WTC11 (cell line): ENCODE measurements at regions not wholly inside any gene's neighbourhood (a gene's known extent, or its start where the extent isn't known, plus 50 kb on each side); places are given as distances from the start of the nearest gene placed in this dataset.

Experiments used
- ATAC-seq: fragments of 200-7000 bp; cut with Tn5 transposase; 2 replicates; pipeline ENCODE4 v1.10.0; 2021; ENCODE audit warnings: mild to moderate bottlenecking, moderate library complexity
- CTCF ChIA-PET: fragments of 300-600 bp; sonication (Branson Sonifier 250); formaldehyde crosslinking; loops from one replicate; lab custom pipeline; 2021; ENCODE audit warnings: antibody characterized with exemption; lab: Charles Lee
- POLR2A ChIA-PET: fragments of 350-600 bp; sonication (Branson Sonifier 250); formaldehyde crosslinking; loops from one replicate; lab custom pipeline; 2021; ENCODE audit warnings: antibody characterized with exemption; lab: Charles Lee
- DNase-seq: peaks from one replicate; pipeline ENCODE4 v3.0.0; 2021; ENCODE audit warnings: low spot score
- H3K27ac Mint-ChIP-seq: 2 replicates; pipeline ENCODE4 v1.8.0; 2021; ENCODE audit warnings: mixed read lengths
- H3K27me3 Mint-ChIP-seq: 2 replicates; pipeline ENCODE4 v1.8.0; 2021; ENCODE audit warnings: low read depth, mild to moderate bottlenecking, moderate library complexity, mixed read lengths
- H3K36me3 Mint-ChIP-seq: 2 replicates; pipeline ENCODE4 v1.8.0; 2021; ENCODE audit warnings: mixed read lengths
- H3K4me1 Mint-ChIP-seq: 2 replicates; pipeline ENCODE4 v1.8.0; 2022; ENCODE audit warnings: mixed read lengths
- H3K4me3 Mint-ChIP-seq: 2 replicates; pipeline ENCODE4 v1.8.0; 2021; ENCODE audit warnings: mild to moderate bottlenecking, moderate library complexity, mixed read lengths
- H3K9me3 Mint-ChIP-seq: 2 replicates; pipeline ENCODE4 v1.8.0; 2021; ENCODE audit warnings: mixed read lengths
- AFF4 ChIP-seq: sonication (generic); formaldehyde crosslinking; IDR thresholded peaks from 2 replicates; pipeline ENCODE4 v1.8.1; 2023; ENCODE audit warnings: mild to moderate bottlenecking, missing genetic modification reagents, borderline replicate concordance
- ARID4B ChIP-seq: sonication (generic); formaldehyde crosslinking; IDR thresholded peaks from 2 replicates; pipeline ENCODE4 v1.8.0; 2023; ENCODE audit warnings: missing genetic modification reagents, mild to moderate bottlenecking, borderline replicate concordance
- FOXP4 ChIP-seq: sonication (generic); formaldehyde crosslinking; IDR thresholded peaks from 2 replicates; pipeline ENCODE4 v1.8.0; 2022; ENCODE audit warnings: mild to moderate bottlenecking, missing genetic modification reagents
- HMGXB4 ChIP-seq: sonication (generic); formaldehyde crosslinking; IDR thresholded peaks from 2 replicates; pipeline ENCODE4 v1.8.1; 2023; ENCODE audit warnings: mild to moderate bottlenecking, moderate library complexity, missing genetic modification reagents
- KAT7 ChIP-seq: sonication (generic); formaldehyde crosslinking; IDR thresholded peaks from 2 replicates; pipeline ENCODE4 v1.8.1; 2023; ENCODE audit warnings: missing genetic modification reagents, mild to moderate bottlenecking, borderline replicate concordance
- MAX ChIP-seq: sonication (generic); formaldehyde crosslinking; IDR thresholded peaks from 2 replicates; pipeline ENCODE4 v1.8.0; 2022; ENCODE audit warnings: mild to moderate bottlenecking, missing genetic modification reagents
- MLX ChIP-seq: sonication (generic); formaldehyde crosslinking; IDR thresholded peaks from 2 replicates; pipeline ENCODE4 v1.8.1; 2023; ENCODE audit warnings: mild to moderate bottlenecking, missing genetic modification reagents, moderate library complexity
- RORB ChIP-seq: fragments of 250-450 bp; sonication (Bioruptor Pico); IDR thresholded peaks from 2 replicates; pipeline ENCODE4 v1.9.0; 2021; ENCODE audit warnings: mild to moderate bottlenecking
- SOX15 ChIP-seq: fragments of 250-450 bp; sonication (Bioruptor Pico); IDR thresholded peaks from 2 replicates; pipeline ENCODE4 v1.9.0; 2021; ENCODE audit warnings: mild to moderate bottlenecking
- TCF7 ChIP-seq: sonication (generic); formaldehyde crosslinking; IDR thresholded peaks from 2 replicates; pipeline ENCODE4 v1.8.0; 2022; ENCODE audit warnings: mild to moderate bottlenecking, low read depth, missing genetic modification reagents, moderate library complexity
- TP53 ChIP-seq: sonication (generic); formaldehyde crosslinking; IDR thresholded peaks from 2 replicates; pipeline ENCODE4 v1.8.1; 2023; ENCODE audit warnings: mild to moderate bottlenecking, missing genetic modification reagents
- ZBTB43 ChIP-seq: sonication (generic); formaldehyde crosslinking; IDR thresholded peaks from 2 replicates; pipeline ENCODE4 v1.8.1; 2023; ENCODE audit warnings: mild to moderate bottlenecking, missing genetic modification reagents
- ZNF121 ChIP-seq: sonication (generic); formaldehyde crosslinking; IDR thresholded peaks from 2 replicates; pipeline ENCODE4 v1.8.0; 2023; ENCODE audit warnings: missing genetic modification reagents
- ZNF532 ChIP-seq: fragments of 250-450 bp; sonication (Bioruptor Pico); IDR thresholded peaks from 2 replicates; pipeline ENCODE4 v1.9.0; 2021; ENCODE audit warnings: mild to moderate bottlenecking, borderline replicate concordance

GRCh38 chr11:28760676-28761390 is 652.6 kb downstream of the METTL15 start (continued):
- TF ChIP-seq ZBTB43 (CRISPR knock-in tag) (no peak), SOX15 (CRISPR knock-in tag) (no peak), HMGXB4 (no peak), KAT7 (CRISPR knock-in tag) (no peak), ZNF121 (CRISPR knock-in tag) (no peak), FOXP4 (CRISPR knock-in tag) (no peak), MLX (CRISPR knock-in tag) (no peak)

- ATAC-seq (peak; percentile 82), DNase-seq (no peak)
- H3K36me3 Mint-ChIP-seq = no peaks in the 10 kb centered on the region
- no peaks in the 10 kb centered on the region for H3K27me3 Mint-ChIP-seq
- POLR2A ChIA-PET = no interaction called here
- H3K4me3 Mint-ChIP-seq = 0 out of 2 replicates have a peak overlapping the region, but pooled peaks have one; percentile 6
- H3K27ac Mint-ChIP-seq = peak overlapping the region; percentile 77; the same call in 1 of the 2 replicates
- peaks cover 30% of the 10 kb centered on the region for H3K4me1 Mint-ChIP-seq
- CTCF ChIA-PET = no interaction called here
- no peaks in the 10 kb centered on the region for H3K9me3 Mint-ChIP-seq
- TF ChIP-seq TCF7 (CRISPR knock-in tag) (no peak), TP53 (no peak), RORB (CRISPR knock-in tag) (no peak), ARID4B (CRISPR knock-in tag) (no peak), ZNF532 (no peak), MAX (no peak), KAT7 (CRISPR knock-in tag) (no peak), AFF4 (CRISPR knock-in tag) (no peak)
These were observed 651.1 kb downstream of the METTL15 start for GRCh38 chr11:28759311-28759710.
